Common myeloid progenitor, CD34-positive (primary cell): ENCODE measurements at regions not wholly inside any gene's neighbourhood (a gene's known extent, or its start where the extent isn't known, plus 50 kb on each side); places are given as distances from the start of the nearest gene placed in this dataset.

Source experiments
- CTCF ChIA-PET: fragments of 350-600 bp; sonication (Branson Sonifier 250); formaldehyde crosslinking; loops from one replicate; lab custom pipeline; 2021; ENCODE audit warnings: antibody characterized with exemption; lab: Charles Lee
- POLR2A ChIA-PET: fragments of 350-600 bp; sonication (Branson Sonifier 250); formaldehyde crosslinking; loops from one replicate; lab custom pipeline; 2021; ENCODE audit warnings: antibody characterized with exemption; lab: Charles Lee
- DNase-seq, 3 donors: peaks; one replicate each; pipeline versions ENCODE4 v3.0.0 to v3.0.0-alpha.2; 2013
- H3K27ac ChIP-seq, 2 experiments: 1 replicate in 1 of 2; 2 replicates in 1 of 2; pipeline ENCODE4 v1.7.0; 2013; ENCODE audit warnings: inconsistent platforms in 2 of 2, low read length in 2 of 2, mild to moderate bottlenecking in 2 of 2, low read depth in 1 of 2, moderate library complexity in 1 of 2; ENCODE audit not compliant: severe bottlenecking in 2 of 2, insufficient read depth in 1 of 2, poor library complexity in 1 of 2
- H3K27me3 ChIP-seq, 5 experiments: replicated peaks in 2 of 5; 1 replicate in 3 of 5; 2 replicates in 2 of 5; pipeline versions ENCODE4 v1.6.1 to v1.7.0; 2013; ENCODE audit warnings: low read length in 4 of 5, mild to moderate bottlenecking in 2 of 5, moderate library complexity in 2 of 5, inconsistent platforms in 1 of 5; ENCODE audit not compliant: insufficient read depth in 5 of 5, control insufficient read depth in 4 of 5
- H3K36me3 ChIP-seq, 4 experiments: 1 replicate in 2 of 4; 2 replicates in 2 of 4; pipeline versions ENCODE4 v1.6.1 to v1.7.0; 2013; ENCODE audit warnings: low read length in 3 of 4, control low read depth in 1 of 4, mild to moderate bottlenecking in 1 of 4; ENCODE audit not compliant: control insufficient read depth in 4 of 4, insufficient read depth in 4 of 4
- H3K4me1 ChIP-seq, 4 experiments: 1 replicate in 3 of 4; 2 replicates in 1 of 4; pipeline versions ENCODE4 v1.6.1 to v1.7.1; 2013; ENCODE audit warnings: low read length in 3 of 4, mild to moderate bottlenecking in 3 of 4, control low read depth in 1 of 4, inconsistent platforms in 1 of 4, moderate library complexity in 1 of 4; ENCODE audit not compliant: control insufficient read depth in 4 of 4, insufficient read depth in 4 of 4; ENCODE audit errors: control extremely low read depth in 1 of 4
- H3K4me3 ChIP-seq, 7 experiments: 1 replicate in 4 of 7; 2 replicates in 3 of 7; pipeline versions ENCODE4 v1.5.1 to v1.7.0; 2013; ENCODE audit warnings: mild to moderate bottlenecking in 7 of 7, low read length in 6 of 7, moderate library complexity in 6 of 7, inconsistent platforms in 2 of 7, low read depth in 2 of 7, control low read depth in 1 of 7; ENCODE audit not compliant: insufficient read depth in 4 of 7, control insufficient read depth in 1 of 7; ENCODE audit errors: extremely low read depth in 1 of 7
- H3K9me3 ChIP-seq, 5 experiments: 1 replicate in 4 of 5; 2 replicates in 1 of 5; pipeline versions ENCODE4 v1.6.1 to v1.7.1; 2013; ENCODE audit warnings: low read length in 4 of 5, mild to moderate bottlenecking in 2 of 5, inconsistent platforms in 1 of 5, low read depth in 1 of 5, moderate library complexity in 1 of 5; ENCODE audit not compliant: control insufficient read depth in 4 of 5, insufficient read depth in 2 of 5; ENCODE audit errors: control extremely low read depth in 1 of 5
- WGBS: methylation state at CpG from one replicate; pipeline ENCODE4 v1.1.5; 2013; ENCODE audit not compliant: insufficient coverage; 5-methylcytosine and 5-hydroxymethylcytosine counted together

DNA sequence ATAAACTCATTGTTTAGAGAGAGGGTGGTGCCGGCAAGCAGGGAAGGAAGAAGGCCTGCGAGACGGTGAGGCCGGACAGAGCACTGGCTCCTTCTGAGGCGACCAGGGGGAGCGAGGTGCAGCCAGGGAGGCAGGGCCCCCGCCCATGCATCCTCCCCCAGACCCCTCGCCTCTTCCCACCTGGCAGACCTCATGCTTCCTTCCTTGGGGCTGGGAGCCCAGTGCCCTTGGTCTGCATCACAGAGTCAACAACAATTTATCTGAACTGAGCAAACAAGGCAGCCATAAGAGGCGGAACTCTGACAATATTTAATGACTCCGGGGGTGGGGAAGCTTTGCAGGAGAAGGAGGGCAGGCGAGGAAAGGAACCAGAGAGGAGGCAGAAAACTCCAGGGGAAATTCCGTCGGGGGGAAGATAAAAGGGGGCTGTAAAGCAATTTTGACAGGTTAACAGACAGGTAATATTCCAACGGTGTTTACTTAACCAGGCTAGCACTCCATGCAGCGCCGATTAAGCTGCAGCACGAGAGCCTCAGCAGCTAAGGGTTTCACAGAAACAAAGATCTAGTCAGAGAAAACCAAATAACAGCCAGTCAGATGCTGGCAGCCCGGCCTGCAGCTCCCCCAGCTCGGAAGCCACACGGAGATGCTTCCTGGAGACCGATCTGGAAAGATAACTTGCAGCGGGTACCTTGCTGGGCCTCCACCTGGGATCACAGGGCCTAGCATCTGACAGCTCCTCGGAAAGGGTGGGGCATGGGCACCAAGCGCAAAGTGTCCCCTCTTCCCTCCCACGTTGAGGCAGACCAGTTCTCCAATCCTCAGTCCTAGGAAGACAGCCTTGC, 398.2 kb downstream of the SOX9 start:
- Histone ChIP-seq H3K4me1 (no peaks in the 10 kb centered on the region), H3K36me3 (no peaks in the 10 kb centered on the region), H3K27me3 (peaks cover 3 to 30% (median 7%) of the 10 kb centered on the region in 5 experiments), H3K9me3 (no peaks in the 10 kb centered on the region), H3K4me3 (no peak overlapping the region), H3K27ac (no peak overlapping the region)
- 34% methylated on average over 21 of the region's 25 CpGs for WGBS
- POLR2A ChIA-PET: no interaction called here
- CTCF ChIA-PET: no interaction called here
- no peak for DNase-seq

DNA sequence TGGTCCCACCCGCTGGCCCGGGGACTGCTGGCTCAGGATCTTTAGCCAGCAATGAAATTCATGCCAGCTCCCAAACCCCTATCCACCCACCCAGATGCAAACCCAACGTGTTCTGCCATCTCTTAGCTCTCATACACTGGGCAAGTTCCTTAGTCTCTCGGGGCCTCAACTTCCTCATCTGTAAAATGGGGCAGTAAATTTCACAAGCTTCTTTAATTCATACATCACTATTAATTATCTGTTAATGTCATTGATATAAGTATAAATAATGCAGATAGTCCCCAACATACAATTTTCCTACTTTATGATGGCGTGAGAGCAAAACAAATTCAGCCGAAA, 398.7 kb downstream of the SOX9 start:
- peaks cover 3 to 30% (median 5%) of the 10 kb centered on the region in 5 experiments for H3K27me3 ChIP-seq
- 79% methylated on average over 3 of the region's 6 CpGs for WGBS

GRCh38 chr17:72520665-72521303, 400.0 kb downstream of the SOX9 start:
- 100% methylated on average over 3 of the region's 7 CpGs for WGBS
- no peak for DNase-seq
- H3K4me3 ChIP-seq: no peak overlapping the region
- POLR2A ChIA-PET: no interaction called here
- peaks cover 3 to 28% (median 3%) of the 10 kb centered on the region in 5 experiments for H3K27me3 ChIP-seq
- H3K9me3 ChIP-seq: no peaks in the 10 kb centered on the region
- peaks cover 0 to 2% (median 0%) of the 10 kb centered on the region in 4 experiments for H3K4me1 ChIP-seq
- H3K36me3 ChIP-seq: no peaks in the 10 kb centered on the region
- CTCF ChIA-PET: interaction anchor here (1.2 kb wide), 1 partner anchor 19 kb away, joined by 3 read pairs; no protein-coding TSS in a partner anchor
- no peak overlapping the region for H3K27ac ChIP-seq

More for the DNA sequence above, 398.7 kb downstream of the SOX9 start:
- H3K27ac ChIP-seq: no peak overlapping the region
- no peaks in the 10 kb centered on the region for H3K36me3 ChIP-seq
- H3K9me3 ChIP-seq: no peaks in the 10 kb centered on the region
- H3K4me3 ChIP-seq: no peak overlapping the region
- ChIA-PET CTCF (no interaction called here), POLR2A (no interaction called here)
- H3K4me1 ChIP-seq: no peaks in the 10 kb centered on the region
- DNase-seq: no peak

- Histone ChIP-seq H3K27me3 (peaks cover 0 to 12% (median 0%) of the 10 kb centered on the region in 5 experiments), H3K36me3 (no peaks in the 10 kb centered on the region), H3K4me3 (no peak overlapping the region), H3K4me1 (peaks cover 0 to 2% (median 0%) of the 10 kb centered on the region in 4 experiments), H3K27ac (no peak overlapping the region), H3K9me3 (no peaks in the 10 kb centered on the region)
- 100% methylated on average over 3 of the region's 5 CpGs for WGBS
- no peak for DNase-seq
- POLR2A ChIA-PET: no interaction called here
- CTCF ChIA-PET: no interaction called here
These were observed 402.7 kb downstream of the SOX9 start for GRCh38 chr17:72523491-72523890.

DNA sequence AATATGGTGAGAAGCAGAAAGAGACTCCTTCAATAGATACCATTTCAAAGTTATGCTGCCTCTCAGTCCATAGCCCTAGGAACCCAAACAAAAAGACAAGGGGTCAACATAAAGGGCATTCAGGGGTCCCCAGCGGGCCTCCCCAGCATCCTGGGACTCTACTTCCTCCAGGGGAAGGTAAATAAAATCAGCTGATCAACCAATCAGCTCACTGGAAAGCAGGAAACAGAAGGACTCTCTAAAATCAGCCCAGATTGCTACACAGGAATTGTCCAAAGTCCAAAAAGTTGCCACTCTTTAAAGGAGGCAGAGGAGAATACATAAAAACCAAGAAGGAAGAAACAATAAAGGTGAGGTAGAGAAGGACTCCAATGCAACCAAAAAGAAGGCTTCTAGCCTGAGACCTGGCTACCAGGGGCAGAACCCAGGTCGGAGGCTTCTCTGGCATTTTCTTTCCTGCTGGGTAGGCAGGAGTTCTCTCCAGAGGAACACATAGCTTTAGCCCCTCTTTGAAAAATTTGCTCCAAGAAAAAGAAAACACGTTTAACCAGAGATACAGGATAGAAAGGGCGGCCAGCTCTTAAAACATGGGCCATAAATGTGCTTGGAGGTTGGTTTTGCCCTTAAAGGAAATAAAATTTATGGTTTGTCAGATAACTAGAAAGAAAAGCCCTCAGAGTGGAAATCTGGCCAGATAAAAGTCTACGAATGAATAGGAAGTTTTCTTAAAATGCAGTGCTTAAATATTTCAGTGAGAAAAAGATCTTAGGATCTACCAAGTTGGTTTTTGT, 404.6 kb downstream of the SOX9 start:
- WGBS: 15% methylated on average over 3 of the region's 5 CpGs
- H3K27me3 ChIP-seq: peaks cover 0 to 2% (median 0%) of the 10 kb centered on the region in 5 experiments
- no peak overlapping the region for H3K27ac ChIP-seq
- ChIA-PET POLR2A (no interaction called here), CTCF (interaction anchor here (0.6 kb wide), 1 partner anchor 1283 kb away, joined by 6 read pairs; no protein-coding TSS in a partner anchor)
- no peaks in the 10 kb centered on the region for H3K9me3 ChIP-seq
- H3K36me3 ChIP-seq: no peaks in the 10 kb centered on the region
- no peak overlapping the region for H3K4me3 ChIP-seq
- peaks cover 0 to 2% (median 0%) of the 10 kb centered on the region in 4 experiments for H3K4me1 ChIP-seq
- DNase-seq: no peak

DNA sequence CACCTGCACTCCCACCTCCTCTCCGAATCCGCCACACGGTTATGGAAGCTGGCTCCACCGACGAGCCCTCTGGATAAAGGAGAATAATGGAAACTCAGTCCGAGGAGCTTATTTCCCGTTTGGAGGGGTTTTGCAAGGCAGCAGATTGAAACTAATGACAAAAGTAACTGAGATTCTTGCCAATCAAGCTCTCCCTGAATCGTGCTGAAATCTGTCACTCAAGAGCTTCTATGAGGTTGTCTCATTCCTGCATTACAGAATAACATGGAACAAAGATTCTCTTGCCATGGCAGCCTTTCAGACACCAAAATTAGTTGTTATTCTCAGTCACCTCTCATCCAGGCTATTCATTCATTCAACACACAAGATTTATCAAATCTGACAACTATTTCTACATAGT, 405.9 kb downstream of the SOX9 start:
- H3K36me3 ChIP-seq: no peaks in the 10 kb centered on the region
- H3K27me3 ChIP-seq: peaks cover 0 to 2% (median 0%) of the 10 kb centered on the region in 5 experiments
- POLR2A ChIA-PET: no interaction called here
- H3K27ac ChIP-seq: no peak overlapping the region
- no peaks in the 10 kb centered on the region for H3K9me3 ChIP-seq
- H3K4me3 ChIP-seq: no peak overlapping the region
- DNase-seq: no peak
- CTCF ChIA-PET: interaction anchor here (1.5 kb wide), 1 partner anchor 13 kb away, joined by 3 read pairs; no protein-coding TSS in a partner anchor
- H3K4me1 ChIP-seq: peaks cover 0 to 2% (median 0%) of the 10 kb centered on the region in 4 experiments
- 88% methylated on average over 8 of the region's 8 CpGs for WGBS
